ENCODE measurements at regions not wholly inside any gene's neighbourhood (a gene's known extent, or its start where the extent isn't known, plus 50 kb on each side); places are given as distances from the start of the nearest gene placed in this dataset.

GRCh38 chr3:150033721-150034120 lies 63.0 kb upstream of the PFN2 start:
- no peak overlapping the region for H3K4me3 ChIP-seq (ENCODE audit: insufficient read depth, low read depth, low read length)
- H4K20me1 ChIP-seq (ENCODE audit: insufficient read depth, low read length), result no peaks in the 10 kb centered on the region
- H2AK5ac ChIP-seq (ENCODE audit: low read depth, low read length), result no peak overlapping the region
- no peak overlapping the region for H3K18ac ChIP-seq (ENCODE audit: low read depth, low read length)
- ATAC-seq (ENCODE audit: low read depth), result no peak
- no peak overlapping the region for H3K27ac ChIP-seq (ENCODE audit: insufficient read depth, low read length)
- BruUV-seq (replicated peaks), result no TSS peak
- POLR2A ChIA-PET (ENCODE audit: unreplicated experiment), result no interaction called here
- no peak for DNase-seq
- H3K14ac ChIP-seq (replicated peaks; ENCODE audit: low read depth, low read length), result no peak overlapping the region
- H3K4me1 ChIP-seq (ENCODE audit: control insufficient read depth, insufficient read depth, low read length), result no peaks in the 10 kb centered on the region
- no peaks in the 10 kb centered on the region for H3K9me3 ChIP-seq (ENCODE audit: control insufficient read depth, insufficient read depth, low read length)
- H3K79me1 ChIP-seq (ENCODE audit: low read depth in 1 of 2, low read length in 2 of 2), result no peaks in the 10 kb centered on the region
- H2BK5ac ChIP-seq (ENCODE audit: low read depth, low read length, poor library complexity, severe bottlenecking), result no peak overlapping the region
- H2AK9ac ChIP-seq (replicated peaks; ENCODE audit: low read depth, low read length, poor library complexity), result no peak overlapping the region
- H3K27me3 ChIP-seq (ENCODE audit: control insufficient read depth, insufficient read depth, low read length), result no peaks in the 10 kb centered on the region; the same call in none of the 2 replicates
- H3K36me3 ChIP-seq (ENCODE audit: control insufficient read depth, insufficient read depth, low read length), result no peaks in the 10 kb centered on the region
- dilution Hi-C loops (cut with HindIII; ENCODE audit: low sequenced_read_pairs, unreplicated experiment) (no loop called here), in situ Hi-C loops (cut with MboI; ENCODE audit: low sequenced_read_pairs) (no loop called here), intact Hi-C loops (cut with micrococcal nuclease) (no loop called here)
- no peak overlapping the region for H4K91ac ChIP-seq (ENCODE audit: insufficient read depth, low read depth, low read length)
- H4K5ac ChIP-seq (ENCODE audit: low read depth, low read length), result no peak overlapping the region
- no peak overlapping the region for H3K23ac ChIP-seq (ENCODE audit: low read depth, low read length)
- no peaks in the 10 kb centered on the region for H3K9me1 ChIP-seq (ENCODE audit: insufficient read depth, low read length)
- no peak overlapping the region for H2AFZ ChIP-seq (replicated peaks; ENCODE audit: low read length, poor library complexity)
- no peak overlapping the region for H4K8ac ChIP-seq (ENCODE audit: low read depth in 2 of 2, low read length in 2 of 2)
- H3K56ac ChIP-seq (ENCODE audit: extremely low read depth, insufficient read depth, low read length), result no peak overlapping the region
- no peak overlapping the region for H3K4me2 ChIP-seq (ENCODE audit: low read depth, low read length)
- no peak overlapping the region for H3K4ac ChIP-seq (ENCODE audit: low read depth, low read length)
- no peak overlapping the region for H3K9ac ChIP-seq (ENCODE audit: low read depth, low read length)
- CTCF ChIA-PET, result no interaction called here
- H2BK20ac ChIP-seq (ENCODE audit: low read depth, low read length), result no peak overlapping the region
- WGBS, 2 experiments (ENCODE audit: extremely low coverage in 2 of 2, insufficient read length in 1 of 2), result no CpG with 5 or more reads among the region's 2 CpGs
- H2BK120ac ChIP-seq (ENCODE audit: low read depth, low read length), result no peak overlapping the region
- H2BK15ac ChIP-seq (ENCODE audit: low read depth, low read length), result no peak overlapping the region
- TF ChIP-seq MAZ (IDR thresholded peaks at IDR 0.05; ENCODE audit: borderline replicate concordance, low read depth, low read length), result no peak
- no peak for TF ChIP-seq SMC3 (IDR thresholded peaks at IDR 0.05; ENCODE audit: low read depth, low read length)
- TF ChIP-seq, protein P1, sequence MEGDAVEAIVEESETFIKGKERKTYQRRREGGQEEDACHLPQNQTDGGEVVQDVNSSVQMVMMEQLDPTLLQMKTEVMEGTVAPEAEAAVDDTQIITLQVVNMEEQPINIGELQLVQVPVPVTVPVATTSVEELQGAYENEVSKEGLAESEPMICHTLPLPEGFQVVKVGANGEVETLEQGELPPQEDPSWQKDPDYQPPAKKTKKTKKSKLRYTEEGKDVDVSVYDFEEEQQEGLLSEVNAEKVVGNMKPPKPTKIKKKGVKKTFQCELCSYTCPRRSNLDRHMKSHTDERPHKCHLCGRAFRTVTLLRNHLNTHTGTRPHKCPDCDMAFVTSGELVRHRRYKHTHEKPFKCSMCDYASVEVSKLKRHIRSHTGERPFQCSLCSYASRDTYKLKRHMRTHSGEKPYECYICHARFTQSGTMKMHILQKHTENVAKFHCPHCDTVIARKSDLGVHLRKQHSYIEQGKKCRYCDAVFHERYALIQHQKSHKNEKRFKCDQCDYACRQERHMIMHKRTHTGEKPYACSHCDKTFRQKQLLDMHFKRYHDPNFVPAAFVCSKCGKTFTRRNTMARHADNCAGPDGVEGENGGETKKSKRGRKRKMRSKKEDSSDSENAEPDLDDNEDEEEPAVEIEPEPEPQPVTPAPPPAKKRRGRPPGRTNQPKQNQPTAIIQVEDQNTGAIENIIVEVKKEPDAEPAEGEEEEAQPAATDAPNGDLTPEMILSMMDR (conservative IDR thresholded peaks at IDR 0.05; ENCODE audit: low read depth, low read length), result no peak
- TF ChIP-seq POLR2A (IDR thresholded peaks at IDR 0.05; ENCODE audit: low read depth, low read length), result no peak
- TF ChIP-seq BHLHE40 (IDR thresholded peaks at IDR 0.05; ENCODE audit: low read depth, low read length), result no peak
- TF ChIP-seq CEBPB (IDR thresholded peaks at IDR 0.05; ENCODE audit: low read depth, low read length), result no peak
- no peak for TF ChIP-seq RCOR1 (IDR thresholded peaks at IDR 0.05; ENCODE audit: insufficient replicate concordance, low read length)
- TF ChIP-seq MXI1 (IDR thresholded peaks at IDR 0.05; ENCODE audit: borderline replicate concordance, low read depth, low read length), result no peak
- TF ChIP-seq RAD21 (IDR thresholded peaks at IDR 0.05; ENCODE audit: low read length), result no peak
- no peak for TF ChIP-seq USF2 (IDR thresholded peaks at IDR 0.05; ENCODE audit: low read depth, low read length)
- no peak for TF ChIP-seq NFE2L2 (IDR thresholded peaks at IDR 0.05; ENCODE audit: low read depth, low read length)
- TF ChIP-seq CHD1 (IDR thresholded peaks at IDR 0.05; ENCODE audit: low read depth, low read length), result no peak

Data from IMR-90 (cell line).